ENCODE measurements at regions not wholly inside any gene's neighbourhood (a gene's known extent, or its start where the extent isn't known, plus 50 kb on each side); places are given as distances from the start of the nearest gene placed in this dataset.

GRCh38 chr7:34207810-34208209 lies 302.5 kb downstream of the BMPER start:
- no peak for TF ChIP-seq EZH2 (IDR thresholded peaks at IDR 0.05; ENCODE audit: borderline replicate concordance, low read depth, low read length, severe bottlenecking)
- TF ChIP-seq, protein P1, sequence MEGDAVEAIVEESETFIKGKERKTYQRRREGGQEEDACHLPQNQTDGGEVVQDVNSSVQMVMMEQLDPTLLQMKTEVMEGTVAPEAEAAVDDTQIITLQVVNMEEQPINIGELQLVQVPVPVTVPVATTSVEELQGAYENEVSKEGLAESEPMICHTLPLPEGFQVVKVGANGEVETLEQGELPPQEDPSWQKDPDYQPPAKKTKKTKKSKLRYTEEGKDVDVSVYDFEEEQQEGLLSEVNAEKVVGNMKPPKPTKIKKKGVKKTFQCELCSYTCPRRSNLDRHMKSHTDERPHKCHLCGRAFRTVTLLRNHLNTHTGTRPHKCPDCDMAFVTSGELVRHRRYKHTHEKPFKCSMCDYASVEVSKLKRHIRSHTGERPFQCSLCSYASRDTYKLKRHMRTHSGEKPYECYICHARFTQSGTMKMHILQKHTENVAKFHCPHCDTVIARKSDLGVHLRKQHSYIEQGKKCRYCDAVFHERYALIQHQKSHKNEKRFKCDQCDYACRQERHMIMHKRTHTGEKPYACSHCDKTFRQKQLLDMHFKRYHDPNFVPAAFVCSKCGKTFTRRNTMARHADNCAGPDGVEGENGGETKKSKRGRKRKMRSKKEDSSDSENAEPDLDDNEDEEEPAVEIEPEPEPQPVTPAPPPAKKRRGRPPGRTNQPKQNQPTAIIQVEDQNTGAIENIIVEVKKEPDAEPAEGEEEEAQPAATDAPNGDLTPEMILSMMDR (IDR thresholded peaks at IDR 0.05; ENCODE audit: borderline replicate concordance, extremely low read depth, low read length, poor library complexity, severe bottlenecking) = no peak

Data from DND-41 (cell line).